Naive B cell (primary cell): ENCODE measurements at regions not wholly inside any gene's neighbourhood (a gene's known extent, or its start where the extent isn't known, plus 50 kb on each side); places are given as distances from the start of the nearest gene placed in this dataset.

Experiments used
- ATAC-seq, 2 donors: fragments of 150-1000 bp; cut with Tn5 transposase; 2 replicates each; pipeline ENCODE4 v1.10.0; 2021; ENCODE audit warnings: low read depth in 2 of 2, mild to moderate bottlenecking in 2 of 2, moderate library complexity in 2 of 2
- DNase-seq: peaks from one replicate; pipeline ENCODE4 v3.0.0; 2022
- H3K27ac Mint-ChIP-seq, 6 donors: one replicate each; pipeline ENCODE4 v1.8.0; 2020 to 2022; ENCODE audit warnings: mild to moderate bottlenecking in 6 of 6, mixed read lengths in 6 of 6, moderate library complexity in 5 of 6, inconsistent platforms in 2 of 6
- H3K27me3 Mint-ChIP-seq, 3 donors: one replicate each; pipeline ENCODE4 v1.8.0; 2021 to 2022; ENCODE audit warnings: mixed read lengths in 3 of 3, mild to moderate bottlenecking in 1 of 3
- H3K36me3 Mint-ChIP-seq, 2 donors: one replicate each; pipeline ENCODE4 v1.8.0; 2020 to 2022; ENCODE audit warnings: mixed read lengths in 2 of 2, inconsistent platforms in 1 of 2, mild to moderate bottlenecking in 1 of 2
- H3K4me1 Mint-ChIP-seq, 3 donors: one replicate each; pipeline ENCODE4 v1.8.0; 2020 to 2022; ENCODE audit warnings: mixed read lengths in 3 of 3, inconsistent platforms in 1 of 3, mild to moderate bottlenecking in 1 of 3, moderate library complexity in 1 of 3
- H3K4me3 Mint-ChIP-seq, 8 donors: one replicate each; pipeline ENCODE4 v1.8.0; 2020 to 2022; ENCODE audit warnings: mild to moderate bottlenecking in 8 of 8, mixed read lengths in 8 of 8, moderate library complexity in 8 of 8, inconsistent platforms in 2 of 8
- H3K9me3 Mint-ChIP-seq, 7 donors: one replicate each; pipeline ENCODE4 v1.8.0; 2020 to 2022; ENCODE audit warnings: mixed read lengths in 7 of 7, mild to moderate bottlenecking in 5 of 7, inconsistent platforms in 2 of 7, moderate library complexity in 1 of 7

DNA sequence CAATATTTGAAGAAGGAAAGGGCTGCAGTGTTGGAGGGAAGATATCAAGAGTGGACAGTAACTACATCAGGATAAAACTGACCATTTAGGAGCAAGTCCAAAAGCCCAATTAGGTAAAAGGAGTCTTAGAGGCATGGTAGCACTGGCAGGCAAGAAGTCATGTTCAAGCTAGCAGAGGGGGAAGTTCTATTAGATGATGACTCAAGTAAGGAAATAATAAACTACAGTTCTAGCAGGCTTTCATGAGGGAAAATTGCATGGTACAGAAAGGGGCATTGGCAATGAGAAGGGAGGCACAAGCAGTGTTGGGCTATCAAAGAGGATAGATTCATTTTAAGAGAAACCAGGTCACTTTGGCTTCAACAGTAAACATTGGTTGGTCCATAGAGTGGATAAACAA is 156.1 kb upstream of the PTPRK start:
- DNase-seq (no peak), ATAC-seq (no peak)
- peaks cover 0 to 10% (median 0%) of the 10 kb centered on the region in 7 donors for H3K9me3 Mint-ChIP-seq
- H3K36me3 Mint-ChIP-seq = no peaks in the 10 kb centered on the region
- no peak overlapping the region for H3K27ac Mint-ChIP-seq
- no peaks in the 10 kb centered on the region for H3K4me1 Mint-ChIP-seq
- H3K4me3 Mint-ChIP-seq = no peak overlapping the region
- H3K27me3 Mint-ChIP-seq = no peaks in the 10 kb centered on the region

DNA sequence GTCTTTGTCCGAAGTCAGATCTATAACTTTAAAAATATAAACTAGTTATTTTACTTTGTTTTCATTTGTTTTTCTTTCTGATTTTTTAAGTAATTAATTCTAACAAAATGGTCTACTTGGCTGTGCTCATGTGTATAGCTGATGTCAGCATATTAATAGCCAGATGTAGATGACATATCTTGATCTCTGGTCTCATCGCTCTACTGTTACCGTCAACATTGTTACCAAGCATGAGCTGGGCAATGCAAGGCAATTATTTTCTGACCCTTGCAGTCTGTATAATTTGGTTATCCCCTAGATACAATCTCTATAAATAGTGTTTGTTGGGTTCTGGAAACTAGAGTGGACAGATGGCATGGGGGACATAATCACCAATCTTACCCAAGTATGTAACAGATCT is 151.6 kb upstream of the PTPRK start:
- no peaks in the 10 kb centered on the region for H3K36me3 Mint-ChIP-seq
- H3K4me1 Mint-ChIP-seq = no peaks in the 10 kb centered on the region
- H3K4me3 Mint-ChIP-seq = no peak overlapping the region
- ATAC-seq (no peak), DNase-seq (no peak)
- peaks cover 0 to 5% (median 0%) of the 10 kb centered on the region in 3 donors for H3K27me3 Mint-ChIP-seq
- no peak overlapping the region for H3K27ac Mint-ChIP-seq
- peaks cover 0 to 5% (median 0%) of the 10 kb centered on the region in 7 donors for H3K9me3 Mint-ChIP-seq

DNA sequence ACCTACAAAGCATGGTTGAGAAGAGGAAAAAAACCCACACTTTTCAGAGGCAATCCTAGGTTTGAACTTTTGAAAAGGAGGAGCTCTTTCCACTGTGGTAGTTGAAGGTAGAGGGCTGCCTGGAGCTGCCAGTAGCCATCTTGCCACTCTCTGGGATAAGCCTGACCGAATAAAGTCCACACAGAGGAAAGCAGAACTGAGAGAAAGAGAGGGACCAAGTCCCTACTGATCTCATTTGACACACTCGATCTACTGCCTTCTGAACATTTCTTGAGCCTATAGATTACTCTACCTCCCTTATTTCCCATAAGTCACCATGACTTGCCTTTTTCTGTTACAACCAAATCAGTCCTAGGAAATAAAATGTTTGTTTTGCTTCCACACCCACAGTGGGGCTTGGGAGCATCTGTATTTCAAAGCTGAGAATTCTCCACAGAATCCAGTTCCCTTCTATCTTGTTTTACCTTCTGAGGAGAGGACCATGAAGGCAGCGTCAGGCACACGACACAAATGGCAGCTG is 147.0 kb upstream of the PTPRK start:
- Mint-ChIP-seq H3K4me1 (no peaks in the 10 kb centered on the region), H3K4me3 (no peak overlapping the region), H3K27ac (peak overlapping the region in 1 of 6 donors; percentile 27), H3K9me3 (no peaks in the 10 kb centered on the region), H3K36me3 (no peaks in the 10 kb centered on the region), H3K27me3 (peaks cover 0 to 5% (median 0%) of the 10 kb centered on the region in 3 donors)
- DNase-seq (no peak), ATAC-seq (no peak)

DNA sequence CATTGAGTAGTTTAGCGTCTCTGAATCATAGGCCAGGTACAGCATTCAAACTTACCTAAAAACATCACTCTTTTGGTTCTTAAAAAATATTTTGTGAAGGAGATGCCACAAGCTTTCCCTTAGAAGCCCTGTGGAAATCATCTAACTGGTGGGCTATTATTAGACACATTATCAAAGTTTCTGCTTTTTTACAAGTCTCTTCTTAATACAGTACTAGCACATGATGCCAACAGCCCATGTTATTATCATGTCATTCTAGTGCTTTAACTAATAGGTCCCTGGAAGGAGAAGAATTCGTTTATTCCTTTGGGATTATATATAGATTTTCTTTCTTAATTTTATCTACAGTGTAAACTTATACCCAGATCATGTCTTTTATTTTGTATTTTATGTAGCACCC is 146.0 kb upstream of the PTPRK start:
- Mint-ChIP-seq H3K4me1 (no peaks in the 10 kb centered on the region), H3K9me3 (peaks cover 0 to under 1% (median 0%) of the 10 kb centered on the region in 7 donors), H3K27me3 (peaks cover 0 to 5% (median 0%) of the 10 kb centered on the region in 3 donors), H3K27ac (no peak overlapping the region), H3K4me3 (no peak overlapping the region), H3K36me3 (no peaks in the 10 kb centered on the region)
- DNase-seq = no peak
- ATAC-seq = no peak

DNA sequence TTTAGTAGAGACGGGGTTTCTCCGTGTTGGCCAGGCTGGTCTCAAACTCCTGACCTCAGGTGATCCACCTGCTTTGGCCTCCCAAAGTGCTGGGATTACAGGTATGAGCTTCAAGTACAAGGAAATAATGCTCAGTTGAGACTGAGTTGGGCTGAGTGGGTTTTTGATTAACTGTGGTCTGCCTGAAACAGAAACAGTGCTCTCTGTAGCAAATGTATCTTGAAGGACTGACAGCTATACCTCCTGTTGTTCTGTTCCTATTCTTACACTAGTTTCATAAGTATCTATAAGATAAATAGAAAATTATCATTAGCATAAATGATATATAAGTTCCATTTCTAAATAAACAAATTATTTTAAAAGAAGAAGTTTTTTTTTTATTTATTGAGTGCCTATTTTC is 142.8 kb upstream of the PTPRK start:
- DNase-seq (no peak), ATAC-seq (no peak)
- Mint-ChIP-seq H3K9me3 (peaks cover 0 to 2% (median 0%) of the 10 kb centered on the region in 7 donors), H3K36me3 (no peaks in the 10 kb centered on the region), H3K4me3 (no peak overlapping the region), H3K27me3 (no peaks in the 10 kb centered on the region), H3K4me1 (no peaks in the 10 kb centered on the region), H3K27ac (no peak overlapping the region)

DNA sequence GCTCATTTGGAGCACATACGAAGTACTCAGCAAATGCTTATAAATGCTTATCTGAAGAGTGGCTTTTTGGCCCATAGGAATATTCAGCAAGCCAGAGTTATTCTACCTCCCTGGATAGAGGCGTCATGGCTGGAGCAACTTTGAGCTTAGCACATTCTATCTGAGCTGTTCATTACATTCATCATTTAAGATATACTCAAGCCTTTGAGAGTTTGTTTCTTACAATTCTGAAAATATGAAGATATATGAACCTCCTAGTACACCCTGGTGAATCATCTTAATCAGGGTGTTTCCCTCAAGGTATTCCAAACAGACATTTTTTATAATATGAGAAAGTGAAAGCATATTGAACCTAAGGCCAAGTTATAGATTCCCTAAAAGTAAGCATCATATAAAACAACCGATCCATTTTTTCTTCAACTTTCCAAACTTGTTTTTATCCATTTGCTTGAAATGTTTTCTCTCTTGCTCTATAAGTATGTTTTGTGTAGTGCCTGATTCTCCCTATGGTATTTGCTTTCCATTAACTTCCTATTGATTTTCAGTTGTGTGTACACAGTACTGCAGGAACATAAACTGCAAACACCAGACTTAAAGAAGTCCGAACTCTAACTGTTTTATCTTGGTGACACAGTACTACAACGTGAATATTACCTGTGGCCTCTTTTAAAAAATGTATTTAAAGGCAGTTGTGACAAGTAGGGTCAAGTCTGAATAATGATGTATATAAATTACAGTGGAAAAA is 139.7 kb upstream of the PTPRK start:
- Mint-ChIP-seq H3K27me3 (no peaks in the 10 kb centered on the region), H3K36me3 (no peaks in the 10 kb centered on the region), H3K9me3 (peaks cover 0 to 5% (median 0%) of the 10 kb centered on the region in 7 donors), H3K4me3 (no peak overlapping the region), H3K27ac (no peak overlapping the region), H3K4me1 (no peaks in the 10 kb centered on the region)
- ATAC-seq (no peak), DNase-seq (no peak)

DNA sequence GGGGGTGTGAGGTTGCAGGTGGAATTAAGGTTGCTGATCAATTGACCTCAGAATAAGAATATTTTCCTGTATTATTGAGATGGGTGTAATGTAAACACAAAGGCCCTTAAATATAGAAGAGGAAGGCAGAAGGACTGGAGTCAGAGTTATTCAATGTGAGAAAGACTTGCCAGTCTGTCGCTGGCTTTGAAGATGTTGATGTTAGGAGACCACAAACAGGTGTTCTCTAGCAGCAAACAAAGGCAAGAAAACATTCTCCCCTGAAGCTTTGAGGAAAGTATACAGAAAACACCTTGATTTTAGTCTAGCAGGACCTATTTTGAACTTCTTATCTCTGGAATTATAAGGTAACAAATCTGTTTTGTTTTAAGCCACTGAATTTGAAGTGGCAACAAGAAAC is 138.9 kb upstream of the PTPRK start:
- H3K9me3 Mint-ChIP-seq = peaks cover 0 to 6% (median 0%) of the 10 kb centered on the region in 7 donors
- H3K27me3 Mint-ChIP-seq = no peaks in the 10 kb centered on the region
- H3K27ac Mint-ChIP-seq = no peak overlapping the region
- H3K4me3 Mint-ChIP-seq = no peak overlapping the region
- H3K36me3 Mint-ChIP-seq = no peaks in the 10 kb centered on the region
- no peak for DNase-seq
- H3K4me1 Mint-ChIP-seq = no peaks in the 10 kb centered on the region
- no peak for ATAC-seq

DNA sequence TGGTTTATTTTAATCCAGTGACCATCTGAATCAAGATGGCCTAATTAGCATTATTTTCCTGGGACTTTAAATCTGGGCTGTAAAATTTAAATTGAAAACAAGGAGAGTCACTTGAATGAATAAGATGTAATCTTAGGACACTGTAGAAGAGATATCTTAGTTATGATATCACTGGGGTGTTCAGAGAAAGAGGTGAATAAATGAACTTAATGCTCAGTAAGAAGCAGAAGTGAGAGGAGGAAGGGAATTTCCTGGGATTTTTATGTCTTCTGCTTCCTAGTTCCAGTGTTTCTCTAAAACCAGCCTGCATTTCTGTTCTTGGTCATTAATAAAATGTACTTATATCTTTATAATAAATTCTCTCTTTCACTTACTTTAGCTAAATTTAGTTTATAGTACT is 136.8 kb upstream of the PTPRK start:
- no peak overlapping the region for H3K4me3 Mint-ChIP-seq
- no peaks in the 10 kb centered on the region for H3K36me3 Mint-ChIP-seq
- H3K27ac Mint-ChIP-seq = no peak overlapping the region
- no peaks in the 10 kb centered on the region for H3K27me3 Mint-ChIP-seq
- no peak for DNase-seq
- H3K9me3 Mint-ChIP-seq = peaks cover 0 to 6% (median 2%) of the 10 kb centered on the region in 7 donors
- ATAC-seq = no peak
- no peaks in the 10 kb centered on the region for H3K4me1 Mint-ChIP-seq

DNA sequence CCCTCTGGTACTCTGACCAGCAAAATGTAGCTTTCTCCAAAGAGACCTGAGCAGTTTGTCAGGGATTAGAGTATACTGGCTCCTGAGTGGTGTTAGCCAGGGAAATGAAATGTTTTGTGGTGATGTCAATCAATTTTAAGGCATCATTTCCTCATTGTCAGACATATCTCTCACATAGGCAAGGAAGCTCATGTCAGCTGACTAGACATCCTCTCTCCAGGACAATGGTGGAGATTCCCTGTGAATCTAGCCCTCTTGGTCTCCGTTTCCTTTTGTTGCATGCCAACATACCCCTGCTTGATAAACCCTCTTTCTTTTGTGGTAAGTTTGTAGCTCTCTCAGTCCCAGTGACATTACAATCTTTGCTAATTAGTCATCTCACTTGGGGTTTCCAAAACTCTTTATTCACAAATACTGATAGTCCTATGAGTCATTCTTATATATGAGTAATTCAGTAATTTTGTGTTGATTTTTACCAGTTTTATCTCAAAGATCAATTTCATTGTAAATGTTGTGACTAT is 135.6 kb upstream of the PTPRK start:
- no peak overlapping the region for H3K4me3 Mint-ChIP-seq
- no peaks in the 10 kb centered on the region for H3K36me3 Mint-ChIP-seq
- no peaks in the 10 kb centered on the region for H3K4me1 Mint-ChIP-seq
- no peak for DNase-seq
- no peaks in the 10 kb centered on the region for H3K27me3 Mint-ChIP-seq
- H3K27ac Mint-ChIP-seq = no peak overlapping the region
- ATAC-seq = no peak
- H3K9me3 Mint-ChIP-seq = peaks cover 0 to 12% (median 0%) of the 10 kb centered on the region in 7 donors

DNA sequence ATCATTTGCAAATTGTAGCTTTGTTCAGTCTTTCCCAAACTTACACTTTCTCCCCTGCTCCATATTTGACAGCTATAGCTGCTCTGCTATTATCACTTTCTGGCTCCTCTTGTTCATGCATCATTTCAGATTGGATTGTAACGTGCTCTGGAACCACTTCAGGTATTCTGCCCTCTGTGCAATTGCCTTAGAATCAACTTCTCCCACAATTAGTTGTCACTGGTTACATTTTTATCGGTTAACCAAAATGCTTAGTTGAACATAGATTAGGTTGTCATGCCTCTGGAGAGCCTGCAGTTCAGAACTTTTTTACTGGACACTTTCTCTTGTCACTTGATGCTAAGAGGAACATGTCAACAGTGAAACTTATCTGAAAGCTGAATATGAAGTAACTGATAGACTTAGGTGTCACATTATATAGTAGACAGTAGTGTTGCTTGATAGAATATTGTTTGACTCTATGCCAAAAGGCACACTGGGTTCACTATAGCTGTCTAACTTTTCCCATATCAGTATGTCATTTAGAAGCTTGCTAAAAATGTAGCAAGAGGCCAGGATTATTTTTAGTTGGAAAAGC is 127.7 kb upstream of the PTPRK start:
- no peak for ATAC-seq
- no peak overlapping the region for H3K27ac Mint-ChIP-seq
- H3K4me1 Mint-ChIP-seq = no peaks in the 10 kb centered on the region
- H3K4me3 Mint-ChIP-seq = no peak overlapping the region
- H3K36me3 Mint-ChIP-seq = no peaks in the 10 kb centered on the region
- no peaks in the 10 kb centered on the region for H3K27me3 Mint-ChIP-seq
- peaks cover 0 to 8% (median 0%) of the 10 kb centered on the region in 7 donors for H3K9me3 Mint-ChIP-seq
- no peak for DNase-seq

DNA sequence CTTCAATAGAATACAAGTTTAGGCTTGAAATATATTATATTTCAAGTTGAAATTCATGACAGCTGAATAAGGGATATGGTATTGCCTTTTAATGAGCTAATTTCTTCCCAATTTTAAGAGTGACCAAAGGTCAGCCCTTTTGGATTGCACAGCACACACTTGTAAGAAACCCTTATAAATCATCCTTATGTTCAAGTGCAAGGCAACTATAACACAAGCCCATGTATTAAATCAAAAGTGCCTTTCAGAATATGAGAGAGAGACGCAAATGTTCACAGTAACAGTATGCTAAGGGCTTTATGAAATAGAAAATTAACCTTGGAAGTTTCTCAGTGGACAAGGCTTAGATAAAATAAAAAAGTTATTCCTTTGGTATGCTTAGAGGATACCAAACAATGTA is 121.7 kb upstream of the PTPRK start:
- H3K27ac Mint-ChIP-seq = no peak overlapping the region
- no peak for DNase-seq
- no peaks in the 10 kb centered on the region for H3K36me3 Mint-ChIP-seq
- ATAC-seq = no peak
- H3K9me3 Mint-ChIP-seq = peaks cover 0 to 2% (median 0%) of the 10 kb centered on the region in 7 donors
- no peaks in the 10 kb centered on the region for H3K4me1 Mint-ChIP-seq
- H3K4me3 Mint-ChIP-seq = no peak overlapping the region
- no peaks in the 10 kb centered on the region for H3K27me3 Mint-ChIP-seq

DNA sequence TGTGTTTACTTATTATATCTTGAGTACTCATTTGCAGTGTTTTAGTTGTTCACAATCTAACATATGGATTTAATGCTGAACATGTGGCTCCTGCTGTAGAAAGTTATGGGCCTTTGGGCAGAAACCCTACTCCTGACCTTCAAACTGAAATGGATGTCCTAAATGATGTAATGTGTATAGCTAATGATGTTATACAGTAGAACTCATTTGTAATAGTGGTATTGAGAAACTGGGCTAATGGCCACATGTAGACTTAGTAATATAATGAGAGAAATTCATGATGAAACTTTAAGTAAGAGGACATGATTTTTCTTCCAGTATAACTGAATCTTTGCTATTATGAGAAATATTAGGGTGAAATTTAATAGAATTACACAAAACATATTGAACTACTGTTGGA is 121.3 kb upstream of the PTPRK start:
- ATAC-seq (no peak), DNase-seq (no peak)
- Mint-ChIP-seq H3K27me3 (no peaks in the 10 kb centered on the region), H3K4me3 (no peak overlapping the region), H3K9me3 (peaks cover 0 to 2% (median 0%) of the 10 kb centered on the region in 7 donors), H3K27ac (no peak overlapping the region), H3K36me3 (no peaks in the 10 kb centered on the region), H3K4me1 (no peaks in the 10 kb centered on the region)

DNA sequence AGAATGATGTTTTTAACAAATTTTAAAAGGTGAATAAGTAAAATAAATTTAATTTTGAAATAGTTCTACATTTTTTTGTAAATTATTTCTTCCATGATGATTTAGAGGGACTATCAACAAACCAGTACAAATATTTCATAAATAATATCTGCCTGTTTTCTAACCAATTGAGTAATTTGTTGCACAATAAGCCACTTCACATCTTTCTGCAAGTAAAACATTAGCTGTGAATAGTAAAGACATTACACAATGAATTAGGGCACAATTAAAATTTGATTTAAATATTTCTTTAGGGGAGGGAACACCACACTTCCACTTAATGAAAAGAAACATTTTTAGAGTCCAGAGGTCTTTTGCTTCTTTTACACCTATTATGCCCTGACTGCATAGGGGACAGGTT is 118.4 kb upstream of the PTPRK start:
- ATAC-seq (no peak), DNase-seq (no peak)
- Mint-ChIP-seq H3K4me1 (no peaks in the 10 kb centered on the region), H3K4me3 (no peak overlapping the region), H3K27ac (no peak overlapping the region), H3K9me3 (peaks cover 0 to 4% (median 0%) of the 10 kb centered on the region in 7 donors), H3K36me3 (no peaks in the 10 kb centered on the region), H3K27me3 (no peaks in the 10 kb centered on the region)

DNA sequence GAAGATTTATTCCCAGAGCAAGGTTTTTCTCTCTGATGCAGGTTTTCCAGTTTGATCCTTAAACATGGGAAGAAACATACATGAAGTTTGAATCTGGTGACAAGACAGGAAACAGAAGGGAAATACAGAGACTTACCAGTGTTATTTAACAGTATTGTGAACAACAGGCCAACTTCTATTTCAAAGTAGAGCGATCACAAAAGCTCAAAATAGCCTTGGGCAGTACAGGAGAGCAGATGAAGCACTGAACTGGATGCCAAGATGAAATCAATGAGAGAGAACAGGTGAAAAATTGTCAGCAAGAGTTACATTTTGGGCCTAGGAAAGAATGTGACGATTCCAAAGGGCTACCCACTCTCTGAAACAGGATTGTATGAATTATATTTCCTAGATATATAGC is 114.8 kb upstream of the PTPRK start:
- DNase-seq (no peak), ATAC-seq (no peak)
- Mint-ChIP-seq H3K4me3 (no peak overlapping the region), H3K36me3 (no peaks in the 10 kb centered on the region), H3K9me3 (peaks cover 0 to 4% (median 0%) of the 10 kb centered on the region in 7 donors), H3K27me3 (no peaks in the 10 kb centered on the region), H3K4me1 (no peaks in the 10 kb centered on the region), H3K27ac (no peak overlapping the region)
